ENCODE measurements at regions not wholly inside any gene's neighbourhood (a gene's known extent, or its start where the extent isn't known, plus 50 kb on each side); places are given as distances from the start of the nearest gene placed in this dataset.
A peak's percentile ranks its signal among the peaks of the same experiment; 100 is the strongest.

DNA sequence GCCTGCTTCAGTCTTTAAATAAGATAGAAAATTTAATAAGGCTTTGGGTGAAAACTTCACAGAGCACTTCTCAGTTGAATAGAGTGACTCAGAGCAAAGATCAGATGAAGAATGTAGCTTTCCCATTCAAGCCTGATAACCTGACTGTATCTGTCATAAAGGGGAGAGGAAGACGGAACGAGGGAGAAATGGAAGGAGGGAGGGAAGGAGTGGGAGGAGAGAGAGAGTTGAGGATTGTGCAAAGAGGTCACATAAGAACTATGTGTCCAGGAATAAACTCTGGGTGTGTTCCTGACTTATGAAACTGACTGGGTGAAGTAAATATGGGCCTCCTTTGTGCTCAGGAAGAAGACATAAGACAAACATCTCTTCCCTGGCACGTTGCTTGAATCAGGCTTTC is 385.5 kb downstream of the LPIN1 start:
- DNase-seq (no peak), ATAC-seq (no peak)
- H3K27ac Mint-ChIP-seq = no peak overlapping the region
- Histone ChIP-seq H3K36me3 (ENCODE audit: control insufficient read depth in 2 of 3, insufficient read depth in 3 of 3, low read length in 3 of 3) (no peaks in the 10 kb centered on the region), H3K4me1 (ENCODE audit: control insufficient read depth in 2 of 2, insufficient read depth in 2 of 2, low read length in 2 of 2) (peaks cover 17 to 47% of the 10 kb centered on the region in 2 donors), H3K4me3 (ENCODE audit: low read length) (no peak overlapping the region), H3K27ac (ENCODE audit: low read depth, low read length) (peak overlapping the region; percentile 18), H3K27me3 (ENCODE audit: control insufficient read depth in 2 of 2, insufficient read depth in 2 of 2, low read length in 2 of 2) (no peaks in the 10 kb centered on the region), H3K9me3 (ENCODE audit: control insufficient read depth in 2 of 3, low read length in 3 of 3) (no peaks in the 10 kb centered on the region)
- H3K4me3 Mint-ChIP-seq = no peak overlapping the region
- peaks cover 0 to 10% (median 0%) of the 10 kb centered on the region in 5 donors for H3K27me3 Mint-ChIP-seq
- ChIA-PET POLR2A (interaction anchor here (0.5 to 1.2 kb wide), 4 partner anchors 18 to 267 kb away, joined by 3 to 5 read pairs (median 4); no protein-coding TSS in a partner anchor), CTCF (interaction anchor here (0.7 to 1.2 kb wide), 3 partner anchors 34 to 87 kb away, joined by 3 read pairs; no protein-coding TSS in a partner anchor)
- peaks cover 0 to 5% (median 3%) of the 10 kb centered on the region in 5 donors for H3K36me3 Mint-ChIP-seq
- peaks cover 0 to 6% (median 5%) of the 10 kb centered on the region in 7 donors for H3K4me1 Mint-ChIP-seq
- intact Hi-C loops (cut with micrococcal nuclease) = no loop called here
- H3K9me3 Mint-ChIP-seq = peaks cover 0 to 5% (median 0%) of the 10 kb centered on the region in 11 donors

GRCh38 chr2:12141618-12142258 is 395.3 kb downstream of the LPIN1 start:
- Mint-ChIP-seq H3K9me3 (peaks cover 0 to 8% (median 3%) of the 10 kb centered on the region in 11 donors), H3K27ac (no peak overlapping the region), H3K27me3 (peaks cover 0 to 36% (median 0%) of the 10 kb centered on the region in 5 donors), H3K36me3 (peaks cover 0 to 6% (median 0%) of the 10 kb centered on the region in 5 donors), H3K4me1 (peaks cover 1 to 32% (median 20%) of the 10 kb centered on the region in 7 donors), H3K4me3 (no peak overlapping the region)
- Histone ChIP-seq H3K27ac (ENCODE audit: low read depth, low read length) (no peak overlapping the region), H3K27me3 (ENCODE audit: control insufficient read depth in 2 of 2, insufficient read depth in 2 of 2, low read length in 2 of 2) (no peaks in the 10 kb centered on the region), H3K36me3 (ENCODE audit: control insufficient read depth in 2 of 3, insufficient read depth in 3 of 3, low read length in 3 of 3) (no peaks in the 10 kb centered on the region), H3K9me3 (ENCODE audit: control insufficient read depth in 2 of 3, low read length in 3 of 3) (no peaks in the 10 kb centered on the region), H3K4me1 (ENCODE audit: control insufficient read depth in 2 of 2, insufficient read depth in 2 of 2, low read length in 2 of 2) (no peaks in the 10 kb centered on the region), H3K4me3 (ENCODE audit: low read length) (no peak overlapping the region)
- CTCF ChIA-PET = no interaction called here
- intact Hi-C loops (cut with micrococcal nuclease) = no loop called here
- DNase-seq (no peak), ATAC-seq (no peak)
- POLR2A ChIA-PET = interaction anchor here (1.5 kb wide), 2 partner anchors 13 to 14 kb away, joined by 3 to 5 read pairs; no protein-coding TSS in a partner anchor

- Histone ChIP-seq H3K9me3 (ENCODE audit: control insufficient read depth in 2 of 3, low read length in 3 of 3) (no peaks in the 10 kb centered on the region), H3K4me3 (ENCODE audit: low read length) (no peak overlapping the region), H3K27me3 (ENCODE audit: control insufficient read depth in 2 of 2, insufficient read depth in 2 of 2, low read length in 2 of 2) (no peaks in the 10 kb centered on the region), H3K4me1 (ENCODE audit: control insufficient read depth in 2 of 2, insufficient read depth in 2 of 2, low read length in 2 of 2) (no peaks in the 10 kb centered on the region), H3K27ac (ENCODE audit: low read depth, low read length) (no peak overlapping the region), H3K36me3 (ENCODE audit: control insufficient read depth in 2 of 3, insufficient read depth in 3 of 3, low read length in 3 of 3) (no peaks in the 10 kb centered on the region)
- POLR2A ChIA-PET = no interaction called here
- CTCF ChIA-PET = no interaction called here
- Mint-ChIP-seq H3K27ac (no peak overlapping the region), H3K4me1 (peaks cover 0 to 20% (median 0%) of the 10 kb centered on the region in 7 donors), H3K4me3 (no peak overlapping the region), H3K36me3 (no peaks in the 10 kb centered on the region), H3K27me3 (peaks cover 0 to 24% (median 0%) of the 10 kb centered on the region in 5 donors), H3K9me3 (no peaks in the 10 kb centered on the region)
- DNase-seq (no peak), ATAC-seq (no peak)
- intact Hi-C loops (cut with micrococcal nuclease) = loop anchor here in 1 of 2 donors (5.0 kb wide), 1 partner anchor 144 kb away; no protein-coding TSS in a partner anchor
These were observed 405.3 kb downstream of the LPIN1 start for GRCh38 chr2:12151716-12152115.

DNA sequence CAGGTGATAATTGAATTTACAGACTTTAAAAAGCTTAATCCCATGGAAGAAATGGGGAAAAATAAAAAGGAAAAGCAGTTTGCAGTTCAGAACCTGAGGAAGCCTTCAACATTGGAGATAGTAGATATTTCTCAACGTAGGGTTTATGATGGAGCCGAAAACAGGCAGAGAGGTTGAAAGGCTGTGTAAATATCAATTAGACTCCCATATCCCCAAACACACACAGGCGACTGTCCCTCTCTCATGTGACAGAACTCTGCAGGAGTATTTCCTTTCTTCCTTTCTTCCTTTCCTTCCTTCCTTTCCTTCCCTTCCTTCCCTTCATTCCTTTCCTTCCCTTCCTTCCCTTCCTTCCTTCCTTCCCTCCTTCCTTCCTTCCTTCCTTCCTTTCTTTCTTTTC is 406.5 kb downstream of the LPIN1 start:
- H3K27me3 ChIP-seq (ENCODE audit: control insufficient read depth in 2 of 2, insufficient read depth in 2 of 2, low read length in 2 of 2) = no peaks in the 10 kb centered on the region
- DNase-seq (no peak), ATAC-seq (no peak)
- no peaks in the 10 kb centered on the region for H3K9me3 Mint-ChIP-seq
- H3K27ac Mint-ChIP-seq = no peak overlapping the region
- H3K27ac ChIP-seq (ENCODE audit: low read depth, low read length) = no peak overlapping the region
- peaks cover 0 to 24% (median 0%) of the 10 kb centered on the region in 5 donors for H3K27me3 Mint-ChIP-seq
- no peak overlapping the region for H3K4me3 ChIP-seq (ENCODE audit: low read length)
- no peaks in the 10 kb centered on the region for H3K4me1 ChIP-seq (ENCODE audit: control insufficient read depth in 2 of 2, insufficient read depth in 2 of 2, low read length in 2 of 2)
- no peaks in the 10 kb centered on the region for H3K9me3 ChIP-seq (ENCODE audit: control insufficient read depth in 2 of 3, low read length in 3 of 3)
- ChIA-PET CTCF (no interaction called here), POLR2A (interaction anchor here (0.6 kb wide), 1 partner anchor 12 kb away, joined by 4 read pairs; no protein-coding TSS in a partner anchor)
- H3K4me1 Mint-ChIP-seq = peaks cover 0 to 20% (median 0%) of the 10 kb centered on the region in 7 donors
- no peaks in the 10 kb centered on the region for H3K36me3 ChIP-seq (ENCODE audit: control insufficient read depth in 2 of 3, insufficient read depth in 3 of 3, low read length in 3 of 3)
- H3K36me3 Mint-ChIP-seq = no peaks in the 10 kb centered on the region
- intact Hi-C loops (cut with micrococcal nuclease) = loop anchor here in 1 of 2 donors (5.0 kb wide), 1 partner anchor 146 kb away; no protein-coding TSS in a partner anchor
- no peak overlapping the region for H3K4me3 Mint-ChIP-seq

DNA sequence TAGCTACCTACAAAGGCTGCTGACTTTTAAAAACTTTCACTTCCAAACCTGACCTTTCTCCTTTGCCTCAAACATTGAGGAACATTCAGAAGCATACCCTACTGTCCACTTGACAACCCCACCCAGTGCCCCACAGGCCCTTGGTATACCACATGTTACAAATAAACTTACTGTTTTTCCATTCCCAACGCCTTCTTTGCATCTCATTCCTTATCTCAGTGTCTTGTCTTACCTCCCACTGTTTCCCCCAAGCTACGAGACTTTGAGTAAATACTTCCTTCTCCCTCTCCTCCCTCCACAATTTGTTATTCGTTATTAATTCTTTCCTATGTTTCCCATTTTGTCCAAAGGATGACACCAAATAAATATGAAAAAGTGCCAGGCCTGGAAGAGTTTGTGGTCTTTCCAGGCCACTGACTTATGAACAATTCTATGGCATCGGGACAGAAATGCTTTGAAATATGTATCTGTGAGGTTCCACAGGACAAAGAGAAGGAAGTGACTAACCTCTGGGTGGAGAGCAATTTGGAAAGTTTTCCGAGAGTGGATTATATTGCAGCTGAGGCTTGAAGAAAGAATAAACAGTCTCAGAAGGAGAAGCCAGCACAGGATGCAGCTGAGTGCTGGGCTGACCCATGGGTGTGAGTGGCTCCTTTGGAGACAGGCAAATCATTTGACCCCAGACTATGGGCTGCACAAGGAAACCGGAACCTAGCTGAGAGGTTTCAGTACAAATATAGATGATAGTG is 409.0 kb downstream of the LPIN1 start:
- Histone ChIP-seq H3K36me3 (ENCODE audit: control insufficient read depth in 2 of 3, insufficient read depth in 3 of 3, low read length in 3 of 3) (no peaks in the 10 kb centered on the region), H3K27ac (ENCODE audit: low read depth, low read length) (no peak overlapping the region), H3K27me3 (ENCODE audit: control insufficient read depth in 2 of 2, insufficient read depth in 2 of 2, low read length in 2 of 2) (no peaks in the 10 kb centered on the region), H3K9me3 (ENCODE audit: control insufficient read depth in 2 of 3, low read length in 3 of 3) (no peaks in the 10 kb centered on the region), H3K4me3 (ENCODE audit: low read length) (no peak overlapping the region), H3K4me1 (ENCODE audit: control insufficient read depth in 2 of 2, insufficient read depth in 2 of 2, low read length in 2 of 2) (no peaks in the 10 kb centered on the region)
- ChIA-PET CTCF (interaction anchor here (0.9 kb wide), 1 partner anchor 10 kb away, joined by 4 read pairs; no protein-coding TSS in a partner anchor), POLR2A (interaction anchor here (0.7 kb wide), 1 partner anchor 14 kb away, joined by 3 read pairs; no protein-coding TSS in a partner anchor)
- Mint-ChIP-seq H3K9me3 (peaks cover 0 to 7% (median under 1%) of the 10 kb centered on the region in 11 donors), H3K4me3 (no peak overlapping the region), H3K27ac (no peak overlapping the region), H3K27me3 (peaks cover 0 to 23% (median 0%) of the 10 kb centered on the region in 5 donors), H3K36me3 (no peaks in the 10 kb centered on the region), H3K4me1 (peaks cover 0 to 17% (median 0%) of the 10 kb centered on the region in 7 donors)
- no peak for DNase-seq
- intact Hi-C loops (cut with micrococcal nuclease) = no loop called here
- ATAC-seq = no peak

DNA sequence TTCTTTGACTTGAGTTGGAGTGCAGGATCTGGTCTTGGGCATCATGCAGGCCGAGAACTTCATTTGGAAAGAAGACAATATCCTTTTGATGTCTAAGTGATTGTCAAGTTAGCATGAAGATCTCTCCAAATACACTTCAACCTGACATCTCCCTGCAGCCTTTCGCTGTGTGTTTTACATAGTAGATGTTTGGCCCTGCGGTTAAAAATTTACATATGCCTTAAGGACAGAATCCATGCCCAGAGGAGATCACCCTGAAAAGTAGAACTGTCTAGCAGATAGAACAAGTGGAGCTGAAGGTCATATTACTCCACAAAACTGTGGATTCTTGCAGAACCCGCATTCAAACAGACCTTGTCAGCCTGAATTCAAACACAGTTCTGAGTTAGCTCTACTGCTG is 409.9 kb downstream of the LPIN1 start:
- ATAC-seq (no peak), DNase-seq (no peak)
- no peak overlapping the region for H3K27ac Mint-ChIP-seq
- H3K4me3 Mint-ChIP-seq = no peak overlapping the region
- no peaks in the 10 kb centered on the region for H3K36me3 Mint-ChIP-seq
- H3K27ac ChIP-seq (ENCODE audit: low read depth, low read length) = no peak overlapping the region
- no peaks in the 10 kb centered on the region for H3K4me1 ChIP-seq (ENCODE audit: control insufficient read depth in 2 of 2, insufficient read depth in 2 of 2, low read length in 2 of 2)
- no peaks in the 10 kb centered on the region for H3K9me3 ChIP-seq (ENCODE audit: control insufficient read depth in 2 of 3, low read length in 3 of 3)
- peaks cover 0 to 11% (median 1%) of the 10 kb centered on the region in 11 donors for H3K9me3 Mint-ChIP-seq
- no peaks in the 10 kb centered on the region for H3K27me3 ChIP-seq (ENCODE audit: control insufficient read depth in 2 of 2, insufficient read depth in 2 of 2, low read length in 2 of 2)
- CTCF ChIA-PET = interaction anchor here (0.5 kb wide), 1 partner anchor 464 kb away, joined by 3 read pairs; no protein-coding TSS in a partner anchor
- peaks cover 0 to 13% (median 0%) of the 10 kb centered on the region in 7 donors for H3K4me1 Mint-ChIP-seq
- intact Hi-C loops (cut with micrococcal nuclease) = no loop called here
- POLR2A ChIA-PET = no interaction called here
- peaks cover 0 to 23% (median 0%) of the 10 kb centered on the region in 5 donors for H3K27me3 Mint-ChIP-seq
- H3K36me3 ChIP-seq (ENCODE audit: control insufficient read depth in 2 of 3, insufficient read depth in 3 of 3, low read length in 3 of 3) = no peaks in the 10 kb centered on the region
- H3K4me3 ChIP-seq (ENCODE audit: low read length) = no peak overlapping the region

All from naive thymus-derived CD4-positive, alpha-beta T cell (primary cell).